ENCODE measurements at regions not wholly inside any gene's neighbourhood (a gene's known extent, or its start where the extent isn't known, plus 50 kb on each side); places are given as distances from the start of the nearest gene placed in this dataset.

GRCh38 chr3:56896357-56896756 lies 94.6 kb upstream of the ARHGEF3 start:
- no peak for DNase-seq (ENCODE audit: low spot score)

GRCh38 chr3:56894881-56895431 lies 93.2 kb upstream of the ARHGEF3 start:
- no peak for DNase-seq (ENCODE audit: low spot score)

GRCh38 chr3:56890448-56891091 lies 88.8 kb upstream of the ARHGEF3 start:
- DNase-seq (ENCODE audit: low spot score), result no peak

- no peak for DNase-seq (ENCODE audit: low spot score)
These were observed 87.4 kb upstream of the ARHGEF3 start for GRCh38 chr3:56889131-56889530.

GRCh38 chr3:56887402-56888025 lies 85.8 kb upstream of the ARHGEF3 start:
- DNase-seq (ENCODE audit: low spot score), result no peak

- no peak for DNase-seq (ENCODE audit: low spot score)
These were observed 84.6 kb upstream of the ARHGEF3 start for GRCh38 chr3:56886314-56886713.

GRCh38 chr3:56885879-56886278 lies 84.1 kb upstream of the ARHGEF3 start:
- DNase-seq (ENCODE audit: low spot score), result no peak

GRCh38 chr3:56885453-56885852 lies 83.7 kb upstream of the ARHGEF3 start:
- no peak for DNase-seq (ENCODE audit: low spot score)

GRCh38 chr3:56884387-56884786 lies 82.6 kb upstream of the ARHGEF3 start:
- DNase-seq (ENCODE audit: low spot score), result no peak

- no peak for DNase-seq (ENCODE audit: low spot score)
These were observed 82.1 kb upstream of the ARHGEF3 start for GRCh38 chr3:56883828-56884227.

- DNase-seq (ENCODE audit: low spot score), result no peak
These were observed 81.1 kb upstream of the ARHGEF3 start for GRCh38 chr3:56882896-56883295.

GRCh38 chr3:56881841-56882240 lies 80.1 kb upstream of the ARHGEF3 start:
- DNase-seq (ENCODE audit: low spot score), result no peak

- DNase-seq (ENCODE audit: low spot score), result no peak
These were observed 79.2 kb upstream of the ARHGEF3 start for GRCh38 chr3:56880720-56881575.

- DNase-seq (ENCODE audit: low spot score), result no peak
These were observed 77.9 kb upstream of the ARHGEF3 start for GRCh38 chr3:56879436-56880215.

GRCh38 chr3:56878074-56878473 lies 76.3 kb upstream of the ARHGEF3 start:
- no peak for DNase-seq (ENCODE audit: low spot score)

GRCh38 chr3:56876916-56877315 lies 75.2 kb upstream of the ARHGEF3 start:
- no peak for DNase-seq (ENCODE audit: low spot score)

- no peak for DNase-seq (ENCODE audit: low spot score)
These were observed 72.5 kb upstream of the ARHGEF3 start for GRCh38 chr3:56874269-56874668.

GRCh38 chr3:56870436-56870835 lies 68.7 kb upstream of the ARHGEF3 start:
- DNase-seq (ENCODE audit: low spot score), result no peak

- DNase-seq (ENCODE audit: low spot score), result no peak
These were observed 67.6 kb upstream of the ARHGEF3 start for GRCh38 chr3:56869157-56869889.

- no peak for DNase-seq (ENCODE audit: low spot score)
These were observed 67.0 kb upstream of the ARHGEF3 start for GRCh38 chr3:56868706-56869105.

- DNase-seq (ENCODE audit: low spot score), result no peak
These were observed 65.9 kb upstream of the ARHGEF3 start for GRCh38 chr3:56867671-56868070.

Data from H4 (cell line).